Kidney epithelial cell (primary cell): ENCODE measurements at regions not wholly inside any gene's neighbourhood (a gene's known extent, or its start where the extent isn't known, plus 50 kb on each side); places are given as distances from the start of the nearest gene placed in this dataset.

Source experiments
- DNase-seq: peaks from one replicate; pipeline ENCODE4 v3.0.0-alpha.2; 2010; ENCODE audit warnings: low read depth
- H3K27me3 ChIP-seq: 2 replicates; pipeline ENCODE4 v1.6.0; 2011; ENCODE audit warnings: low read length; ENCODE audit not compliant: control insufficient read depth, insufficient read depth
- H3K36me3 ChIP-seq: 2 replicates; pipeline ENCODE4 v1.5.1; 2011; ENCODE audit warnings: low read length; ENCODE audit not compliant: control insufficient read depth, insufficient read depth
- H3K4me3 ChIP-seq: 2 replicates; pipeline ENCODE4 v1.5.1; 2011; ENCODE audit warnings: low read depth, mild to moderate bottlenecking, control low read depth, low read length
- TF ChIP-seq, protein P1 (sequence below): IDR thresholded peaks from 2 replicates; pipeline ENCODE4 v1.5.1; 2011; ENCODE audit warnings: mild to moderate bottlenecking, moderate library complexity, low read length, control low read depth, inconsistent platforms; ENCODE audit not compliant: insufficient read depth, poor library complexity, severe bottlenecking

DNA sequence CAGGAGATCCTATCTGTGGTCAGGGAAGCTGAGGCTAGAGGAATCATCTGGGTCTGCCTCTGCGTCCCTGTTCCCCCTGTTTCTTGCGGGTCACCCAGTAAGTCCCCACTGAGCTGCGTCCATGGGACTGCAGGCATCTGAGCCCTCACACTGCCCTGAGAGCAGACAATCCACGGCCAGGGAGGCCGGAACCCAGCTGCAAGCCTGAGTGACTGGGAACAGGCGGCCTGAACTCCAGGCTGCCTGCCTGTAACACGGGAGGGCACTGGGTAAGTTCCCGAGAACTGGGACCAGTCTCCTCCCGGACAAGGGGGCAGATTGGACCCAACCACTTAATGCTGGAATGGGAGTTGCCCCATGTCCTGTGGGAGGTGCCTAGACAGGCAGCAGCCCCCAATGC, 727.4 kb downstream of the BRD1 start:
- no peak for DNase-seq
- H3K36me3 ChIP-seq: no peaks in the 10 kb centered on the region
- no peak overlapping the region for H3K4me3 ChIP-seq
- TF ChIP-seq, protein P1, sequence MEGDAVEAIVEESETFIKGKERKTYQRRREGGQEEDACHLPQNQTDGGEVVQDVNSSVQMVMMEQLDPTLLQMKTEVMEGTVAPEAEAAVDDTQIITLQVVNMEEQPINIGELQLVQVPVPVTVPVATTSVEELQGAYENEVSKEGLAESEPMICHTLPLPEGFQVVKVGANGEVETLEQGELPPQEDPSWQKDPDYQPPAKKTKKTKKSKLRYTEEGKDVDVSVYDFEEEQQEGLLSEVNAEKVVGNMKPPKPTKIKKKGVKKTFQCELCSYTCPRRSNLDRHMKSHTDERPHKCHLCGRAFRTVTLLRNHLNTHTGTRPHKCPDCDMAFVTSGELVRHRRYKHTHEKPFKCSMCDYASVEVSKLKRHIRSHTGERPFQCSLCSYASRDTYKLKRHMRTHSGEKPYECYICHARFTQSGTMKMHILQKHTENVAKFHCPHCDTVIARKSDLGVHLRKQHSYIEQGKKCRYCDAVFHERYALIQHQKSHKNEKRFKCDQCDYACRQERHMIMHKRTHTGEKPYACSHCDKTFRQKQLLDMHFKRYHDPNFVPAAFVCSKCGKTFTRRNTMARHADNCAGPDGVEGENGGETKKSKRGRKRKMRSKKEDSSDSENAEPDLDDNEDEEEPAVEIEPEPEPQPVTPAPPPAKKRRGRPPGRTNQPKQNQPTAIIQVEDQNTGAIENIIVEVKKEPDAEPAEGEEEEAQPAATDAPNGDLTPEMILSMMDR: no peak
- H3K27me3 ChIP-seq: no peaks in the 10 kb centered on the region

DNA sequence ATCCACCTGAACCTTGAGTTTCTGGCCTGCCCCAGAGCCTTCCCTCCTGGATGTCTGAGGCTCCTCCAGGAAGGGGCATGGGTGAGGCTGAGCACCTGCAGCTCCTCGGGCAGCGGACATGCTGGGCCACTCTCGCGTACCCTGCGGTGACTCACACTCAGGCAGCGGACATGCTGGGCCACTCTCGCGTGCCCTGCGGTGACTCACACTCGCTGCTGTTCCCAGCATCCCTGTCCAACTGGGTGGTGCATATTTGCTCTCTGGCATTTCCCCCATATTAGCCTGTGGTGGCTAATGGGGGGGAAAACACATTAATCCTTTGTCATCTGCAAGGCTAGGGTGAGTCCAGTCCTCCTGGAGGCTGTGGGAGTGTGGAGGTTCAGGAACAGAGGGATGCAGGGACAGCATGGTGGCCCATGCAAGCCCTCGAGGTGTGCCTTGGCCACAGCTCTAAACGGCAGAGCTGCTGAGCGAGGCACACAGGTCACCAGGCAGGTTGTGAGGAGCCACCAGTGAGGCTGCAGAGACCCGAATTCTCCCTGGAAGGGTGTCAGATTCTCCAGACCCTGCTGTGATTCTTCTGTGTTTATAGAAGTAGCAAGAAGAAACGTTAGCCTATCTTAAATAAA, 728.1 kb downstream of the BRD1 start:
- Histone ChIP-seq H3K4me3 (no peak overlapping the region), H3K36me3 (no peaks in the 10 kb centered on the region), H3K27me3 (no peaks in the 10 kb centered on the region)
- DNase-seq: peak; percentile 1
- TF ChIP-seq, protein P1: no peak

DNA sequence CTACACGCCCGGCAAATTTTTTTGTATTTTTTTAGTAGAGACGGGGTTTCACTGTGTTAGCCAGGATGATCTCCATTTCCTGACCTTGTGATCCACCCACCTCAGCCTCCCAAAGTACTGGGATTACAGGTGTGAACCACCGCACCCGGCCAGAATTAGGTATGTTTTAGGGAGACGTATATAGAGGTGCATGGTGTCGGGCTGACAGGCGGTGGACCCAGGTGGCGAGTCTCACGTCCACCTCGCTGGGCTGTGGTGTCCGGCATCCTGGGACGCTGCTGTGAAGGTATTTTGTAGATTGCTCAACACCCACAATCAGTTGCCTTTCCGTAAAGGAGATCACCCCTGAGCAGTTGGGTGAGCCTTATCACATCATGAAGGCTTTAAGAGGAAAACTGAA, 728.6 kb downstream of the BRD1 start:
- Histone ChIP-seq H3K4me3 (no peak overlapping the region), H3K27me3 (no peaks in the 10 kb centered on the region), H3K36me3 (no peaks in the 10 kb centered on the region)
- DNase-seq: no peak
- TF ChIP-seq, protein P1: no peak

DNA sequence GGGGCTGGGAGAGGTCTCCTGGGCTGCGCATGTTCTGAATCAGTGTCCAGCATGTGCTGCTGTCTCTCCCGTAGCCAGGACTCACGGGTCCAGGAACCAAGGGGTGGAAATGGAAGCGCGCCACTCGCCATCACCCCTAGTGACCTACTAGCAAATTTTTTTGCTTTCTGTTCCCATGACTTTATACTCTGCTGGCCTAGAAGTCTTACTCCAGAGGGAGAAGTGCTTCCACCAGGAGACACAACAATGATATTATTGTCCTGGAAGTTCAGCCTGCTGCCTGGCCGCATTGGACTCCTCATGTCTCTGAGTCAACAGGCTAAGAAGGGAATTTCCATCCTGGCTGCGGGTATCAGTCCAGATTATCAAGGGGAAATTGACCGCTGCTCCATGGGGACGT, 729.7 kb downstream of the BRD1 start:
- Histone ChIP-seq H3K4me3 (no peak overlapping the region), H3K27me3 (no peaks in the 10 kb centered on the region), H3K36me3 (no peaks in the 10 kb centered on the region)
- TF ChIP-seq, protein P1: no peak
- DNase-seq: no peak

DNA sequence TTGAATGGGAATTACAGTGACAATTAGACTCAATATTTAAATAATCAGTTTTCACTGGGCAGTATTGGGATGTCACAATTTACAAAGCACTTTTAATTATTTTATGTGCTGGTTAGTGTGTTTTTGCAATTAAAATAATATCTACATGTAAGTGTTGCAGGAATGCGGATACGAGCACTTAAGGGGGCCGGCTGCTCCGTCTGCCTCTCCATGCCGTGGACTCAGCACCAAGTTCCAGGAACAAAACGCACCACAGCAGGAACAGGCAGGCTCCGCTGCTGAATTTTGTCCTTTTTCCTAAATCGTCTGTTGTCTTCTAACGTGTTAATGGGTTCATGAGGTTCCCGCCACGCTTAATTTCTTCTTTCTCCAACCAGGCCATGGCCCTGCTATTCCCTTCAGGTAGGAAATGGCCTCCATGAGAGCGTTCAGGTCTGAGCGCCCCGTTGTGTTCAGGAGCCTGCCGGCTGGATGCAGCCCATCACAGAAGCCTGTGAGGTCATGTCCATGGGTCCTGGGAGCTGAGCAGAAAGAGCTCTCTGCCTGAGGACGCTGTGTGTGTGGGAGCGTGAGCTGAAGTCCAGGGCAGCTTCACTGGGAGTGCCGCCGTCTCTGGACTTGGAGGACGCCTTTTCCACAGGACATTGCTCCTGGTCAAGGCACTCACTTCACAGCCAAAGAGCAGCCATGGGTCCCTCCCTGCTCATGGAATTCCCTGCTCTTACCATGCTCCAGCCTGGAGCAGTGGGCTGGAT, 730.3 kb downstream of the BRD1 start:
- Histone ChIP-seq H3K4me3 (no peak overlapping the region), H3K27me3 (no peaks in the 10 kb centered on the region), H3K36me3 (no peaks in the 10 kb centered on the region)
- DNase-seq: no peak
- TF ChIP-seq, protein P1: no peak
